OCI-LY7 (cell line): ENCODE measurements at regions not wholly inside any gene's neighbourhood (a gene's known extent, or its start where the extent isn't known, plus 50 kb on each side); places are given as distances from the start of the nearest gene placed in this dataset.
A peak's percentile ranks its signal among the peaks of the same experiment; 100 is the strongest.

Source experiments
- CTCF ChIP-seq: fragments of 200-600 bp; sonication (generic); conservative IDR thresholded peaks from 2 replicates; pipeline ENCODE4 v1.5.1; 2014; ENCODE audit warnings: mild to moderate bottlenecking, antibody characterized with exemption, low read length, moderate library complexity, mixed read lengths
- EZH2phosphoT487 ChIP-seq: fragments of 200-600 bp; sonication (generic); IDR thresholded peaks from 2 replicates; pipeline ENCODE4 v1.6.1; 2018; ENCODE audit warnings: low read depth, borderline replicate concordance, mild to moderate bottlenecking, mixed run types, antibody characterized with exemption, low read length, moderate library complexity, mixed read lengths

GRCh38 chr13:50170447-50171037 is 155.3 kb downstream of the KCNRG start:
- TF ChIP-seq CTCF (peak; percentile 23; the same call in 1 of the 2 replicates), EZH2phosphoT487 (no peak)
